H1 (cell line): ENCODE measurements at regions not wholly inside any gene's neighbourhood (a gene's known extent, or its start where the extent isn't known, plus 50 kb on each side); places are given as distances from the start of the nearest gene placed in this dataset.

Experiments used
- EP300 ChIP-seq, 2 experiments: IDR thresholded peaks; 1 replicate in 1 of 2; 2 replicates in 1 of 2; pipeline ENCODE4 v1.6.1; 2011 to 2012; ENCODE audit warnings: low read depth in 2 of 2, low read length in 2 of 2, mild to moderate bottlenecking in 2 of 2, borderline replicate concordance in 1 of 2, inconsistent platforms in 1 of 2, moderate library complexity in 1 of 2

DNA sequence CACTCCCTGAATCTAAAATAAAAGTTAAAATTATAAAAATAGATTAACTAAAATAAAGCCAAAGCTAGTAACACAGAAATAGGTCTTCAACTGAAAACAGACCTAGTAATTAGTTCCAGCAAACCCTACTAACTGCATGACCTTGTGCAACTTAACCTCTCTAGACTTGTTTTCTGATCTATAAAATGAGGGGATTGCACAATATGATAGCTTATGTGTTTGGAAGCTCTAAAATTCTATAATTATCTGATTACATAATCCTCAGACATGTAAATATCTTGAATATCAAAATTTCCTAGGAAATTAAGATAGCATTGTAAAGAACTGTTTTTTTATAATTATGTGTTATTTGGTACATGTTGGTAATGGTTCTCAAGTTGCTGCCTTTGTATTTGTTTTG lies 144.1 kb upstream of the GRIP1 start (continued):
- TF ChIP-seq EP300 (IDR thresholded peaks at IDR 0.05; ENCODE audit: borderline replicate concordance in 1 of 2, low read depth in 2 of 2, low read length in 2 of 2), result no peak
